VCaP (cell line): ENCODE measurements at regions not wholly inside any gene's neighbourhood (a gene's known extent, or its start where the extent isn't known, plus 50 kb on each side); places are given as distances from the start of the nearest gene placed in this dataset.

Experiments used
- H3K27ac ChIP-seq: fragments of 450-650 bp; 2 replicates; pipeline ENCODE4 v1.5.1; 2017
- TF ChIP-seq, protein P1 (sequence below): fragments of 450-650 bp; conservative IDR thresholded peaks from 2 replicates; pipeline ENCODE4 v1.5.1; 2017; ENCODE audit warnings: mild to moderate bottlenecking, moderate library complexity

DNA sequence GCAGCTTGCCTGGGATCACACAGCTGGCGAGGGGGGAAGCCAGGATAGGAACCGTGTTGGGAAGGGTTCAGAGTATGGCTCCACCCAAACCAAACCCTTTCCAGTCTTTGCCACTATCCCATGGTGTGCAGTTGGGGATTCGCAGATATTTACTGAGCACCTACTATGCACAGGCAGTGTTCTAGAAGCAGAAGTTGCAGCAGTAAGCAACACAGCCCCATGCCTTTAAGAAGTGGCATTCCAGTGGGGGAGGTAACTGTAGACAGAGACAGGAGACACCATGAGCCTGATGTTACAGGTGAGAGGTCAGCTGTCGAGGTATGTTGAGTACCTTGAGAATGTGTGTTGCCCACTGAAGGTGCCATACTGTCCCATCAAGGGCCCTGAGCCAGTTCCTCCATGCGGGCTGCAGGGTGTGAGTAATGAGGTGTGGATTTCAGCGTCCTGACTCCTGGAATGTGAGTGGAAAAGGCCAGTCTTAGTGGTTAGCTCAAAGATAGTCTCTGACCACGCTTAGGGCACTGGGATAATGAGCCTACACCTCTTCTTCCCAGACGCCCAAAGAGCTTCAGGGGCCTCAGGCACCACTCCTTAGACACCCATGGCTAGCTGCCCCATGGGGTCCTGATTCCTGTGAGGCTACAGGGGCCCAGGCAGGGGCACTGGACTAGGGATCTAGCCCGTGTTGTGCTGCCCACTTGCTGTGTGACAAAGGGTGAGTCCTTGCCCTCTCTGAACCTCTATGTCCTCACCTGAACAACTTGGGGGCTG, 71.8 kb upstream of the TP53I11 start:
- H3K27ac ChIP-seq, result no peak overlapping the region
- TF ChIP-seq, protein P1, sequence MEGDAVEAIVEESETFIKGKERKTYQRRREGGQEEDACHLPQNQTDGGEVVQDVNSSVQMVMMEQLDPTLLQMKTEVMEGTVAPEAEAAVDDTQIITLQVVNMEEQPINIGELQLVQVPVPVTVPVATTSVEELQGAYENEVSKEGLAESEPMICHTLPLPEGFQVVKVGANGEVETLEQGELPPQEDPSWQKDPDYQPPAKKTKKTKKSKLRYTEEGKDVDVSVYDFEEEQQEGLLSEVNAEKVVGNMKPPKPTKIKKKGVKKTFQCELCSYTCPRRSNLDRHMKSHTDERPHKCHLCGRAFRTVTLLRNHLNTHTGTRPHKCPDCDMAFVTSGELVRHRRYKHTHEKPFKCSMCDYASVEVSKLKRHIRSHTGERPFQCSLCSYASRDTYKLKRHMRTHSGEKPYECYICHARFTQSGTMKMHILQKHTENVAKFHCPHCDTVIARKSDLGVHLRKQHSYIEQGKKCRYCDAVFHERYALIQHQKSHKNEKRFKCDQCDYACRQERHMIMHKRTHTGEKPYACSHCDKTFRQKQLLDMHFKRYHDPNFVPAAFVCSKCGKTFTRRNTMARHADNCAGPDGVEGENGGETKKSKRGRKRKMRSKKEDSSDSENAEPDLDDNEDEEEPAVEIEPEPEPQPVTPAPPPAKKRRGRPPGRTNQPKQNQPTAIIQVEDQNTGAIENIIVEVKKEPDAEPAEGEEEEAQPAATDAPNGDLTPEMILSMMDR, result no peak

DNA sequence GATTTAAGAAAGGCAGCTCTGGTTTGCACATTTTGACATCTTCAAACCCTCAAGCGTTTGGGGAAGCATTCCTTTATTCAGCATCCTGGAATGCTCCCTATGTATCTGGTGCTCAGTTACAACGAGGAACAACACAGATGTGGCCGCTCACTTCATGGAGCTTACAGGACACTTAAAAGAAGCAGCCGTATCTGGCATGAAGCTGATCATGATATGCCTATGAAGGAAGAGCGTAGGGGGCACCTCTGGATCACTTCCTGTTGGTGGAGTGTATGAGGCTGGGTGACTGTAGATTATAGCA, 72.3 kb upstream of the TP53I11 start:
- H3K27ac ChIP-seq, result no peak overlapping the region
- TF ChIP-seq, protein P1, result no peak

- no peak overlapping the region for H3K27ac ChIP-seq
- TF ChIP-seq, protein P1, result no peak
Observed at GRCh38 chr11:45024316-45024715, 73.6 kb upstream of the TP53I11 start.

- TF ChIP-seq, protein P1, result no peak
- no peak overlapping the region for H3K27ac ChIP-seq
Observed at GRCh38 chr11:45024846-45025588, 74.3 kb upstream of the TP53I11 start.

- TF ChIP-seq, protein P1, result no peak
Observed at GRCh38 chr11:45025716-45026492, 75.2 kb upstream of the TP53I11 start.

GRCh38 chr11:45026835-45027234, 76.2 kb upstream of the TP53I11 start:
- TF ChIP-seq, protein P1, result no peak
- H3K27ac ChIP-seq, result no peak overlapping the region

More at GRCh38 chr11:45025716-45026492, 75.2 kb upstream of the TP53I11 start:
- no peak overlapping the region for H3K27ac ChIP-seq

GRCh38 chr11:45027312-45027711, 76.6 kb upstream of the TP53I11 start:
- no peak overlapping the region for H3K27ac ChIP-seq
- TF ChIP-seq, protein P1, result no peak
